Right cardiac atrium (tissue), 5 donors: ENCODE measurements at regions not wholly inside any gene's neighbourhood (a gene's known extent, or its start where the extent isn't known, plus 50 kb on each side); places are given as distances from the start of the nearest gene placed in this dataset.

Experiments
- ATAC-seq, 2 donors: fragments of 200-7000 bp; cut with Tn5 transposase; one replicate each; pipeline versions ENCODE4 v1.8.0 to v1.9.1; 2020; ENCODE audit warnings: moderate library complexity in 2 of 2, mild to moderate bottlenecking in 1 of 2
- DNase-seq, 3 donors: peaks; one replicate each; pipeline ENCODE4 v3.0.0-alpha.2; 2020
- H3K27ac ChIP-seq: one replicate; pipeline ENCODE4 v1.5.1; 2013; ENCODE audit warnings: mild to moderate bottlenecking, low read length, control low read depth, moderate library complexity
- H3K27me3 ChIP-seq: one replicate; pipeline ENCODE4 v1.6.1; 2013; ENCODE audit not compliant: control insufficient read depth, insufficient read depth
- H3K4me1 ChIP-seq: one replicate; pipeline ENCODE4 v1.6.1; 2013; ENCODE audit warnings: low read length; ENCODE audit not compliant: control insufficient read depth, insufficient read depth
- H3K4me3 ChIP-seq: one replicate; pipeline ENCODE4 v1.5.1; 2013; ENCODE audit warnings: low read length, control low read depth
- H3K9me3 ChIP-seq: one replicate; pipeline ENCODE4 v1.6.1; 2013; ENCODE audit warnings: low read length; ENCODE audit not compliant: control insufficient read depth
- WGBS: extraction: QIAGEN DNeasy Blood & Tissue Kit; methylation state at CpG from one replicate; pipeline ENCODE4 v1.1.7; 2013; 5-methylcytosine and 5-hydroxymethylcytosine counted together
- intact Hi-C, 4 donors: fragments of 100-400 bp; cut with DNase I; formaldehyde crosslinking; loops; one replicate each; pipeline versions ENCODE4 v1.11.0 to v1.14.0; 2022 to 2023
- donor health status: healthy with polysubstance abuse.
- donor health status: DM: no; HTN: yes; CAD: no.
- donor health status: DM: no; HTN: no; CAD: no.
- donor health status: DM: no; HTN: yes; CAD: no; lungs with severe emphysema.
- donor health status: DM: yes; HTN: yes; CAD: no.

DNA sequence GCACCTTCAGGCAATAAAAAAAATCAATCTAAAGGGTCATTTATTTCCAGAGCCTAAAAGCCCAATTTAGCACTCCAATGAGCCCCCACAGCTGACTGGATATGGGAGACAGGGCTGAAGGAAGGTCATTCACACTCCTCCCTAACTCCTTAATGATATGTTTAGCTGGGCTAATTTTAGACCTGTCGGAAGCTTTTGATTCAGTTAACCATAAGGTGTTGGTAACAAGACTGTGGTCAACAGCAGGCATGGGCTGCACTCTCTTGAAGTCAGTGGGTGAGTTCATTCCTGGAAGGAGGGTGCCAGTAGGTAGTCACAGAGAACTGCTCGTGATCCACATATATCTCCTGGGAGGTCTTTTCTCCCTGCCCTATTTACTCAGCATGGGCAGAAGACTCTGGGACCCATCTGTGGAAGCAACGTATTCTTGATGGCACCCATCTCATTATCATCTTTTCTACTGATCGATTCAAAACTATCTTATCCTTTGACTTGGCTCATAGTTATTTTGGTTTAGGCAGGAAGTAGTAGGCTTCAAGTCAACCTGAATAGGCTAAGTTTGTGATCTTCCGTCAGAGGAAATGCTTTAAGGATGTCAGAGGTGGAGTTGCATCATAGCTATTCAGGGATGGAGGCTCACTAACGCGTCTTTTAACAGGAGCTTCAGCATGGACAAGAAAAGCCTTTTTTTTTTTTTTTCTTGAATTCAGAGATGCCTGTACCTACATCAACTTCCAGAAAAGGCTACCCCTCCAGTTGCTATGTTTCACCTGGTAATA lies 367.7 kb upstream of the SLC30A5 start:
- Histone ChIP-seq H3K4me1 (peaks cover 7% of the 10 kb centered on the region), H3K9me3 (no peaks in the 10 kb centered on the region), H3K27me3 (no peaks in the 10 kb centered on the region), H3K27ac (no peak overlapping the region), H3K4me3 (no peak overlapping the region)
- DNase-seq (no peak), ATAC-seq (peak; percentile 51 to 57)
- WGBS: 66% methylated on average over 7 of the region's 7 CpGs
- intact Hi-C loops: no loop called here

DNA sequence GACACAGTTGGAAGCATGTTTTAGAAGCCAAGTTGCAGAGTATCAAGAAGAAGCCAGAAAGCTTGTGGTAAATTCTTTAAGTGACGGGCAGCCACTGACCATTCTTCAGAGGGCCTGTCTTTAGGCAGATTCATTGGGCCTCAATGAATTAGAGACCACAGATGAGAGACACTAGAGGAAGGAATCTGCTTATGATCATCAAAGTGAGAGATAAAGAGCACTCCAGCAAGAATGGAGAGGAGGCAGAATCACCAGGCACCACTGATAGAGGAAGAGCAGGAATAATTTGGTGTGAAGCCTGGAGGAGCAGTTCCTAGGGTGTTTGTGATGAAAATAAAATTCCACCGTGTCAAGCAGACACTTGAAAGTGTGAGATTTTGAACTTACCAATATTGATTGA lies 365.9 kb upstream of the SLC30A5 start:
- H3K27me3 ChIP-seq: no peaks in the 10 kb centered on the region
- no peaks in the 10 kb centered on the region for H3K9me3 ChIP-seq
- WGBS: 81% methylated on average over 2 of the region's 2 CpGs
- no peak overlapping the region for H3K27ac ChIP-seq
- peaks cover 7% of the 10 kb centered on the region for H3K4me1 ChIP-seq
- ATAC-seq (no peak), DNase-seq (no peak)
- intact Hi-C loops: no loop called here
- H3K4me3 ChIP-seq: no peak overlapping the region

DNA sequence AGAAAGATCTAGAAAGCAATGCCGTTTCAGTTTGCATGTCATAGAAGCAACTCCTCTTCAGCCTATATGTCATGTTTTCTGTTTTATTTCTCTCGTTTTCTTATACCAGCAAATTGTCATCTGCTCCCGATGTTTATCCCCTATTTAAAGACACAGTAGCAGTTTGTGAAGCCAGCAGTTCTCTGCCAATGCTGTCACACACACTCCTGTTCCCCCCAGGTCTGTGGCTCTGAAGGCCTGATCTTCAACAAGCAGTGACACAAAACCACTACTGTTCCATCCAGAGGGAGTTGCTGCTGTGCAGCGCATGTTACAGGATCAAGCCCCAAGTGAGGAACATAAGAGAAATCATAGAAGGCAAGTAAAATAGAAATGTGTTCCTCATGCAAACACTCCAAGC lies 364.1 kb upstream of the SLC30A5 start:
- Histone ChIP-seq H3K27me3 (no peaks in the 10 kb centered on the region), H3K4me1 (peaks cover 7% of the 10 kb centered on the region), H3K4me3 (no peak overlapping the region), H3K9me3 (no peaks in the 10 kb centered on the region), H3K27ac (no peak overlapping the region)
- no peak for DNase-seq
- no peak for ATAC-seq
- intact Hi-C loops: no loop called here
- WGBS: 52% methylated on average over 4 of the region's 4 CpGs

DNA sequence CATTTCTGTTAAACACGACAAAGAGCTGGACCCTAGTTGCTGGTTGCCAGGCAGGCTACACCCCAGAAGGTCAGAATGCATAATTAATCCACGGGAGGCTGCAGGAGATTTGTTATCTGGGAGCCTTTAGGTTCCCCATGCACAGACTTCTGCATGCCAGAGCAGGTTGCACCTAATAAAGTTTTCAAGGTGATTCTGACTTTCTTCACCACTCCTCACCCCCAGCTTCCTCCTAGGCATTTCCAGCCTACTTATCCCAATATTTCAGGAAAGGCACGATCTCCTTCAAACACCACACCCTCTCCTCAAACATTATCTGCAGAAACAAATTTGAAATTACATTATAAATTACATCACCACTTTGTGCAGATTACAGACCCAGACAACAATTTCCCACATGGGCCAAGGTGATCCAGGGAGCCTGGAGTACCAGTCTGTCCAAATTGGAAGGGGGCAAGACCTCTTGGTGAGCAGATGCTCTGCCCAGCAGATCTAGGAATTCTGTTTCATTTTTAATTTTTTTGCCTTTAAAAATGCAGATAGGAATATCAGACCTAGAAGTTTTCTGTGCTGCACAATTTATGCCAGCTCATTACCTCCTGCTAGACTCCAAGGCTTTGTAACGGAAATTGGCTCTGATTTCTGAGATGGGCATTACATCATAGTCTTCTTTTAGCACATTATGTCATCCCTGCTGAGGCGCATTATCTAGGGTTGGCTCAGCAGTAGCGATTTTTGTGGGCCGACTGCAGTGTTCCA lies 363.4 kb upstream of the SLC30A5 start:
- Histone ChIP-seq H3K9me3 (no peaks in the 10 kb centered on the region), H3K4me1 (peaks cover 7% of the 10 kb centered on the region), H3K27me3 (no peaks in the 10 kb centered on the region), H3K27ac (peak overlapping the region; percentile 62), H3K4me3 (no peak overlapping the region)
- ATAC-seq: peak; percentile 91 to 94
- intact Hi-C loops: no loop called here
- DNase-seq: peak; percentile 20 to 58 (median 55)
- 28% methylated on average over 7 of the region's 7 CpGs for WGBS

DNA sequence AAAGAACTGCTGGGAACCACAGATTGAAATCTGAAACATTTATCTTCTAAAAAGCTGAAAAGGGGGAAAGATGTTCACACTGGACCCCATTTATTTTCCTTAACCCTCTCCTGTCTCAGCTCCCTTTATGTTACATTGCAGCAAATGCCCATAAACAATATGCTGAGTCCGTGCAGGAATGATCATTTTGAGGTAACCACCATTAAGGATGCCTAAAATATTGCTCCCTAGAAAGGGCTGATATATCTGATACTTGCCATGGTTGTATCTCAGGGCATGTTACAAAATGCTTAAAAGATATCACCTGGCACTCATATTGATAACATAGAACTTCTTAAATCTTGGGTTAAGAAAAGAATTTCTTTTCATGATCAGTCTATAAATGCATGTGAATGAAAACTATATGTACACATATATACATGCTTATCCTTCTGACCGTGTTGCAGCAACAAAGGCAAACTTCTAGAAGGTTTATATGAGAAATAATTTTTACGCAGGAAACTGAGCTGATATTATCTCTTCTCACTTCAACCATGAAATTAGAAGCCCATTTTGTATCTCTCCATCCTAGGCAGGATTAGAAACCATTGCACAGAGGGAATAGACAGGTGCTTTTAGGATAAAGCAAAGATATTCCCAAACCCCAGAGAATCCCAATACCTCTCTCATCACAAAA lies 362.7 kb upstream of the SLC30A5 start:
- Histone ChIP-seq H3K9me3 (no peaks in the 10 kb centered on the region), H3K27me3 (no peaks in the 10 kb centered on the region), H3K27ac (no peak overlapping the region), H3K4me3 (no peak overlapping the region), H3K4me1 (peaks cover 7% of the 10 kb centered on the region)
- intact Hi-C loops: no loop called here
- no peak for ATAC-seq
- 69% methylated on average over 3 of the region's 3 CpGs for WGBS
- no peak for DNase-seq

DNA sequence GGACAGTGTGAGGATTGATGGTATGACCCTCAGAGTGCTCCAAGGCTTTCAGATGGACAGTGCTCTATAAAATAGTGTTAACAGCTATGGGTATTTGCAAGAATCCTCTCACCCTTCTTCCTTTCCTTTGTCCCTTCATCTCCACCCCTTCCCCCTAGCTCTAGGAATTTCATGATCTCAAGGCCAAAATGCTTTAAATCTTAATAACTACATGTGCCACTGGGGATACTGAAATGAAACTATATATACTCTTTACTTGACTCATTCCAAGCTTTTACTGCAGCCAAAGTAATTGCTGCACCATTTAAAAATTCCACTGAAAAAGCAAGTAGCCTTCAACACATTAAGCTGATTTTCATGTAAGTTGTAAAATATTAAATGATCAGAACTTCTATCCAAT lies 361.6 kb upstream of the SLC30A5 start:
- Histone ChIP-seq H3K27ac (no peak overlapping the region), H3K4me1 (peaks cover 7% of the 10 kb centered on the region), H3K4me3 (no peak overlapping the region), H3K27me3 (no peaks in the 10 kb centered on the region), H3K9me3 (no peaks in the 10 kb centered on the region)
- ATAC-seq (no peak), DNase-seq (no peak)
- intact Hi-C loops: no loop called here

DNA sequence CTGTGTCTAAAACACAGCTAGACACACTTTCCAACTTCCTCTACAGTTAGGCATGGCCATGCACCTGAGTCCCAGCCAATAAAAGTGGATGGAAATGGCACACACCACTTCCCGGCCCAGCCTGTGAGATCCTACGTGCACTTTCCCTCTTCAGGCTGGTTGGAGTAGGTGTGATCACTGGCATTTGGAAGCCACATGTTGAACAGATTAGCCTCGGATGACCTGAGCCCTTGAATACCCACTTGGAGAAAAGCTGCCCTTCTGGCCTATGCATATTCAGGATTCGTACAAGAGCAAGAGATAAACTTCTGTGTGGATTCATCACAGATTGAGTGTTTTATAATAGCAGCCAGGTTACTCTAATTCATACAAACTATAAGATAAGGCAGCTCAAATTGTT lies 359.0 kb upstream of the SLC30A5 start:
- intact Hi-C loops: no loop called here
- Histone ChIP-seq H3K9me3 (no peaks in the 10 kb centered on the region), H3K27me3 (no peaks in the 10 kb centered on the region), H3K4me3 (no peak overlapping the region), H3K27ac (no peak overlapping the region), H3K4me1 (peaks cover 7% of the 10 kb centered on the region)
- peak in 1 of 2 donors; percentile 50 for ATAC-seq
- 72% methylated on average over 4 of the region's 4 CpGs for WGBS
- no peak for DNase-seq

DNA sequence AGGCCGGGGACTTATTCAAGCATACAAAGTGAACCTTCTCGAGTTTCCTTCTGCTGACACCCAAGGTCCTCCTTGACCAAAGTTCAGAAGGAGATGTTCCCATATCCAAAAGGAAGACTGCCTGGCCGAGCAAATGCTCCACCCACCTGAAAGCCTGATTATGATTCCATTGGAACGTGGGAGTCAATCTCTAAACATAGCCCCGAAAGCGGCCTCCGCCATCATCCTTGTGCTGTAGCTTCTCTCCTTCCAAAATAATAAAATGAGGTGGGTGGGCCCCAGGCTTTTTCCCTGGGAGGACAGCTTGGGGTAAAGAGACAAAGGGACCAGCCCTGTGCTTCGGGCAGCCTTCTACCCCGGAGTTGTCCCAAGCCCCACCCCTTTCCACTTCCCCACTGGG lies 355.6 kb upstream of the SLC30A5 start:
- Histone ChIP-seq H3K4me1 (no peaks in the 10 kb centered on the region), H3K4me3 (no peak overlapping the region), H3K27me3 (no peaks in the 10 kb centered on the region), H3K27ac (no peak overlapping the region), H3K9me3 (no peaks in the 10 kb centered on the region)
- DNase-seq: no peak
- intact Hi-C loops: no loop called here
- WGBS: 96% methylated on average over 9 of the region's 9 CpGs
- no peak for ATAC-seq

DNA sequence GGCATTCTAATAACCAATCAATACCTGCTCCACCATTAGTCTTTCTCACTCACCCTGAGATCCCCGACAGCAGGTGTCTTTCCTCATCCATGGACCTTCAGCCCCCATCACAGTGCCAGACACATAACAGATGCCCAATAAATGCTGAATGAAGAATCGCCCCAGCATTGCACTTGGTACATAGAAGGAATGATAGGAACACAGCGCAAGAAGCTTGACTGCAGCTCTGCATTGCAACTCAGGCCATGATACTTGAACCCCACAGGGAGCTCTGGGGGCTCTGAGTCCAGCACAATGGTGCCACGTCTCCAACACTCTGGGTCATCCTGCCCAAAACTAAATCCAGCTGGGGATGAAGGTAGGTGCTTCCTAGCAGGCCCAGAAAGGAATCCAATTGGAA lies 355.0 kb upstream of the SLC30A5 start:
- intact Hi-C loops: no loop called here
- ATAC-seq (no peak), DNase-seq (no peak)
- Histone ChIP-seq H3K27ac (no peak overlapping the region), H3K4me3 (no peak overlapping the region), H3K9me3 (no peaks in the 10 kb centered on the region), H3K27me3 (no peaks in the 10 kb centered on the region), H3K4me1 (no peaks in the 10 kb centered on the region)
- 95% methylated on average over 4 of the region's 4 CpGs for WGBS

DNA sequence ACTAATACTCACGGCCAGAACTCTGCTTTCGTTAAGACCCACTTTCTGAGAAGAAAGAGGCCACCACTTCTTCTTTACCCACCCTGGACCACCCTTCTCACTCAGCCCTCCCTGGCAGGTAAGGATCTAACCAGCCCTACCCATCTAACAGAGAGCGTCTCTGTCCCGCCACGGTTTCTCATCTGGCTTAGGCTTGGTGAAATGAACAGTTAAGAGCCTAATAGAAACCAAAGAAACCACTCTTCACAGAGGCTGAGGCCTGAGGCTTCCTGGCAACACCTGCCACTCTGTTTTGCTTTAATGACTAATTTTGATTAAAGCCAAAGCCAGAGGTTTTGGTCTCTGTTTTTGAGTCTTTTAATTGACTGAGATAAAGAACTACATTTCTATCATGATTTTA lies 354.1 kb upstream of the SLC30A5 start:
- ATAC-seq: no peak
- 95% methylated on average over 5 of the region's 5 CpGs for whole genome bisulfite sequencing
- intact Hi-C loops: no loop called here
- Histone ChIP-seq H3K27me3 (no peaks in the 10 kb centered on the region), H3K4me3 (no peak overlapping the region), H3K27ac (no peak overlapping the region), H3K4me1 (peaks cover 2% of the 10 kb centered on the region), H3K9me3 (no peaks in the 10 kb centered on the region)
- DNase-seq: no peak

DNA sequence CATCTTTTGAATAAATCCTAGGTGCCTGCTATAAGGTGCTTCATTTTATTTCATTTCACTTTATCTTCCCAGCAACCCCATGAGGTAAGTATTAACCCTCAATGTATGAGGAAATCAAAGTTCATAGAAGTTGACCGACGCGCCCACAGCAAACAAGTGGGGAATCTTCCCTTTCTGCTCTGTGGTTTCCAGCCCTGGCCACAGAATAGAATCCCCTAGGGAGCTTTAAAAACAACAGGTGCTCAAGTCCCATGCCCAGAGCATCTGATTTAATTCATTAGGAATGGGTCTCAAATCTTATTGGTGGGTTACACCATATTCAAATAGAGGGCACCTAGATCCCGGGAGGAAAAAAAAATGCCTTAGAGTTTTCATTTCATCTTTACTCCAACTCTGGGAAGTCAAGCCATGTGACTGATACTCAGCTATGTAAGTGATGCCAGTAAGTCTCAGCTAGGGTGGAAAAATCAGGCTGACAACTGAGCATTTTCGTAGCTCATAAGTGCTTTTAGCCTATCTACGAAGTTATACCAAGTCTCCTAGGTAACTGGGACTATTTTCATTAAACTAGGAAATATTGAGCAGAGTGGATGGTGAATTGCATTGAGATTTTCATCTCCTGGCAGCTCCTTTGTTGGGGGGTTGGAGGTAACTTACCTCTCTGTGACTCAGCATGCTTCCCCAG lies 353.4 kb upstream of the SLC30A5 start:
- intact Hi-C loops: no loop called here
- Histone ChIP-seq H3K4me1 (peaks cover 2% of the 10 kb centered on the region), H3K4me3 (no peak overlapping the region), H3K27me3 (no peaks in the 10 kb centered on the region), H3K9me3 (no peaks in the 10 kb centered on the region), H3K27ac (no peak overlapping the region)
- DNase-seq: no peak
- 91% methylated on average over 6 of the region's 6 CpGs for WGBS
- no peak for ATAC-seq
